Dendritic cell treated with granulocyte-macrophage colony-stimulating factor and Interleukin-4, amounts not matched to agents 40 ng/mL and 50 ng/mL, for 4 days (primary cell): ENCODE measurements at regions not wholly inside any gene's neighbourhood (a gene's known extent, or its start where the extent isn't known, plus 50 kb on each side); places are given as distances from the start of the nearest gene placed in this dataset.

ENCODE experiments used
- H3K27ac Mint-ChIP-seq: one replicate; pipeline ENCODE4 v1.8.0; 2022; ENCODE audit warnings: mild to moderate bottlenecking, mixed read lengths
- H3K27me3 Mint-ChIP-seq: one replicate; pipeline ENCODE4 v1.8.0; 2022; ENCODE audit warnings: mild to moderate bottlenecking, mixed read lengths
- H3K36me3 Mint-ChIP-seq: one replicate; pipeline ENCODE4 v1.8.0; 2022; ENCODE audit warnings: low read depth, mixed read lengths
- H3K4me1 Mint-ChIP-seq: one replicate; pipeline ENCODE4 v1.8.0; 2022; ENCODE audit warnings: low read depth, mixed read lengths
- H3K4me3 Mint-ChIP-seq: one replicate; pipeline ENCODE4 v1.8.0; 2022; ENCODE audit warnings: mild to moderate bottlenecking, moderate library complexity, mixed read lengths
- H3K9me3 Mint-ChIP-seq: one replicate; pipeline ENCODE4 v1.8.0; 2022; ENCODE audit warnings: mixed read lengths
- intact Hi-C: fragments of 100-400 bp; cut with micrococcal nuclease; formaldehyde crosslinking; loops from one replicate; pipeline ENCODE4 v1.15.0; 2022

GRCh38 chr12:58458102-58458501 lies 462.2 kb downstream of the LRIG3 start:
- no peaks in the 10 kb centered on the region for H3K36me3 Mint-ChIP-seq

GRCh38 chr12:58459191-58459590 lies 461.1 kb downstream of the LRIG3 start:
- intact Hi-C loops: no loop called here
- Mint-ChIP-seq H3K36me3 (no peaks in the 10 kb centered on the region), H3K9me3 (no peaks in the 10 kb centered on the region), H3K4me3 (no peak overlapping the region), H3K27ac (no peak overlapping the region), H3K4me1 (no peaks in the 10 kb centered on the region), H3K27me3 (no peaks in the 10 kb centered on the region)

More at GRCh38 chr12:58458102-58458501, 462.2 kb downstream of the LRIG3 start:
- Mint-ChIP-seq H3K27ac (no peak overlapping the region), H3K27me3 (no peaks in the 10 kb centered on the region), H3K4me1 (no peaks in the 10 kb centered on the region), H3K9me3 (no peaks in the 10 kb centered on the region), H3K4me3 (no peak overlapping the region)
- intact Hi-C loops: no loop called here

- intact Hi-C loops: no loop called here
- H3K27ac Mint-ChIP-seq: no peak overlapping the region
- no peaks in the 10 kb centered on the region for H3K27me3 Mint-ChIP-seq
- H3K9me3 Mint-ChIP-seq: peaks cover 32% of the 10 kb centered on the region
- no peak overlapping the region for H3K4me3 Mint-ChIP-seq
- no peaks in the 10 kb centered on the region for H3K36me3 Mint-ChIP-seq
- H3K4me1 Mint-ChIP-seq: no peaks in the 10 kb centered on the region
These were observed 457.3 kb downstream of the LRIG3 start for GRCh38 chr12:58463051-58463450.

GRCh38 chr12:58465418-58465817 lies 454.9 kb downstream of the LRIG3 start:
- Mint-ChIP-seq H3K4me1 (no peaks in the 10 kb centered on the region), H3K27me3 (no peaks in the 10 kb centered on the region), H3K4me3 (no peak overlapping the region), H3K9me3 (peaks cover 37% of the 10 kb centered on the region), H3K27ac (no peak overlapping the region), H3K36me3 (no peaks in the 10 kb centered on the region)
- intact Hi-C loops: no loop called here

- H3K36me3 Mint-ChIP-seq: no peaks in the 10 kb centered on the region
- no peaks in the 10 kb centered on the region for H3K4me1 Mint-ChIP-seq
- intact Hi-C loops: no loop called here
- peaks cover 31% of the 10 kb centered on the region for H3K9me3 Mint-ChIP-seq
- H3K4me3 Mint-ChIP-seq: no peak overlapping the region
- H3K27ac Mint-ChIP-seq: no peak overlapping the region
- H3K27me3 Mint-ChIP-seq: no peaks in the 10 kb centered on the region
These were observed 449.9 kb downstream of the LRIG3 start for GRCh38 chr12:58470266-58471010.

GRCh38 chr12:58479401-58479800 lies 440.9 kb downstream of the LRIG3 start:
- Mint-ChIP-seq H3K27me3 (no peaks in the 10 kb centered on the region), H3K4me3 (no peak overlapping the region), H3K27ac (no peak overlapping the region), H3K9me3 (peaks cover 19% of the 10 kb centered on the region), H3K36me3 (no peaks in the 10 kb centered on the region), H3K4me1 (no peaks in the 10 kb centered on the region)
- intact Hi-C loops: no loop called here

GRCh38 chr12:58481811-58482210 lies 438.5 kb downstream of the LRIG3 start:
- no peaks in the 10 kb centered on the region for H3K4me1 Mint-ChIP-seq
- H3K27ac Mint-ChIP-seq: no peak overlapping the region
- H3K27me3 Mint-ChIP-seq: no peaks in the 10 kb centered on the region
- intact Hi-C loops: no loop called here
- H3K4me3 Mint-ChIP-seq: no peak overlapping the region
- peaks cover 19% of the 10 kb centered on the region for H3K9me3 Mint-ChIP-seq
- H3K36me3 Mint-ChIP-seq: no peaks in the 10 kb centered on the region

GRCh38 chr12:58487255-58487654 lies 433.0 kb downstream of the LRIG3 start:
- no peaks in the 10 kb centered on the region for H3K4me1 Mint-ChIP-seq
- no peaks in the 10 kb centered on the region for H3K36me3 Mint-ChIP-seq
- H3K9me3 Mint-ChIP-seq: no peaks in the 10 kb centered on the region
- intact Hi-C loops: no loop called here
- no peak overlapping the region for H3K27ac Mint-ChIP-seq
- no peaks in the 10 kb centered on the region for H3K27me3 Mint-ChIP-seq
- H3K4me3 Mint-ChIP-seq: no peak overlapping the region

GRCh38 chr12:58487678-58488161 lies 432.6 kb downstream of the LRIG3 start:
- H3K9me3 Mint-ChIP-seq: no peaks in the 10 kb centered on the region
- intact Hi-C loops: no loop called here
- no peaks in the 10 kb centered on the region for H3K4me1 Mint-ChIP-seq
- H3K27ac Mint-ChIP-seq: no peak overlapping the region
- H3K4me3 Mint-ChIP-seq: no peak overlapping the region
- H3K36me3 Mint-ChIP-seq: no peaks in the 10 kb centered on the region
- no peaks in the 10 kb centered on the region for H3K27me3 Mint-ChIP-seq

- H3K36me3 Mint-ChIP-seq: no peaks in the 10 kb centered on the region
- no peak overlapping the region for H3K4me3 Mint-ChIP-seq
- intact Hi-C loops: no loop called here
- no peaks in the 10 kb centered on the region for H3K9me3 Mint-ChIP-seq
- H3K27me3 Mint-ChIP-seq: no peaks in the 10 kb centered on the region
- no peak overlapping the region for H3K27ac Mint-ChIP-seq
- no peaks in the 10 kb centered on the region for H3K4me1 Mint-ChIP-seq
These were observed 430.9 kb downstream of the LRIG3 start for GRCh38 chr12:58489394-58489793.

GRCh38 chr12:58491306-58491705 lies 429.0 kb downstream of the LRIG3 start:
- H3K36me3 Mint-ChIP-seq: no peaks in the 10 kb centered on the region
- H3K27me3 Mint-ChIP-seq: no peaks in the 10 kb centered on the region
- peaks cover 9% of the 10 kb centered on the region for H3K9me3 Mint-ChIP-seq
- H3K4me3 Mint-ChIP-seq: no peak overlapping the region
- intact Hi-C loops: no loop called here
- no peaks in the 10 kb centered on the region for H3K4me1 Mint-ChIP-seq
- H3K27ac Mint-ChIP-seq: no peak overlapping the region

- H3K9me3 Mint-ChIP-seq: peaks cover 9% of the 10 kb centered on the region
- H3K4me3 Mint-ChIP-seq: no peak overlapping the region
- no peaks in the 10 kb centered on the region for H3K36me3 Mint-ChIP-seq
- H3K27ac Mint-ChIP-seq: no peak overlapping the region
- no peaks in the 10 kb centered on the region for H3K4me1 Mint-ChIP-seq
- H3K27me3 Mint-ChIP-seq: no peaks in the 10 kb centered on the region
- intact Hi-C loops: no loop called here
These were observed 423.7 kb downstream of the LRIG3 start for GRCh38 chr12:58496411-58497190.

- Mint-ChIP-seq H3K4me1 (no peaks in the 10 kb centered on the region), H3K9me3 (peaks cover 3% of the 10 kb centered on the region), H3K36me3 (no peaks in the 10 kb centered on the region), H3K27me3 (no peaks in the 10 kb centered on the region), H3K27ac (no peak overlapping the region), H3K4me3 (no peak overlapping the region)
- intact Hi-C loops: no loop called here
These were observed 419.9 kb downstream of the LRIG3 start for GRCh38 chr12:58500399-58500798.

- Mint-ChIP-seq H3K4me3 (no peak overlapping the region), H3K36me3 (no peaks in the 10 kb centered on the region), H3K4me1 (no peaks in the 10 kb centered on the region), H3K9me3 (peaks cover 10% of the 10 kb centered on the region), H3K27me3 (no peaks in the 10 kb centered on the region), H3K27ac (no peak overlapping the region)
- intact Hi-C loops: no loop called here
These were observed 418.1 kb downstream of the LRIG3 start for GRCh38 chr12:58502226-58502625.
